Progenitor cell of endocrine pancreas (in vitro differentiated cells): ENCODE measurements at regions not wholly inside any gene's neighbourhood (a gene's known extent, or its start where the extent isn't known, plus 50 kb on each side); places are given as distances from the start of the nearest gene placed in this dataset.

ENCODE experiments used
- DNase-seq: peaks from one replicate; pipeline ENCODE4 v3.0.0; 2021; ENCODE audit warnings: low spot score; ENCODE audit not compliant: unreplicated experiment
- H3K27ac Mint-ChIP-seq: 2 replicates; pipeline ENCODE4 v1.8.0; 2021; ENCODE audit warnings: mild to moderate bottlenecking, moderate library complexity, mixed read lengths
- H3K27me3 Mint-ChIP-seq: 2 replicates; pipeline ENCODE4 v1.8.0; 2021; ENCODE audit warnings: mixed read lengths
- H3K36me3 Mint-ChIP-seq: 2 replicates; pipeline ENCODE4 v1.8.0; 2022; ENCODE audit warnings: mixed read lengths; ENCODE audit not compliant: insufficient read depth
- H3K4me1 Mint-ChIP-seq: 2 replicates; pipeline ENCODE4 v1.8.0; 2021; ENCODE audit warnings: low read depth, mixed read lengths
- H3K4me3 Mint-ChIP-seq: 2 replicates; pipeline ENCODE4 v1.8.0; 2021; ENCODE audit warnings: low read depth, mild to moderate bottlenecking, moderate library complexity, mixed read lengths
- H3K9me3 Mint-ChIP-seq: 2 replicates; pipeline ENCODE4 v1.8.0; 2021; ENCODE audit warnings: low read depth, mixed read lengths
- TF ChIP-seq, protein P1 (sequence below): fragments of 200-600 bp; sonication (generic); IDR thresholded peaks from one replicate; pipeline ENCODE4 v1.5.0; 2021; ENCODE audit warnings: antibody characterized with exemption, mild to moderate bottlenecking; ENCODE audit not compliant: unreplicated experiment

DNA sequence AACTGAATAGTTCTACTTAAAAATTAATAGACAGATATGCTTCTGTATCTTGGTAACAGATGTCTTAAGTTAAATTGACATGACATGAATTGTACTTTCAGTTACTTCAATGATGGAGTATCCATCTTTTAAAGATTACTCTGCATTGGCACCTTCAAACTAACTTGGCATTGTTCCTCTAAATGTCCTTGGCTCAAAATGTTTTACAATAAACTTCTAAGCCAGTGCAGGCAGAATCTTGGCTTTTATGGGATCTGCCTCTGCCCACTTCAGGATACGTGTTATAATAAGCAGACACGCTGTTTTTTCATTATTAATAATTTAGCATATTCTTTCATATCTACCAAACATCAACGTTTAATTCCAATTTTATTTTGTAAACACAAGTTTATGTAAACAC lies 873.4 kb upstream of the ADAMTS5 start:
- Mint-ChIP-seq H3K4me3 (no peak overlapping the region), H3K27me3 (no peaks in the 10 kb centered on the region), H3K27ac (no peak overlapping the region), H3K36me3 (no peaks in the 10 kb centered on the region), H3K4me1 (no peaks in the 10 kb centered on the region), H3K9me3 (no peaks in the 10 kb centered on the region)
- TF ChIP-seq, protein P1, sequence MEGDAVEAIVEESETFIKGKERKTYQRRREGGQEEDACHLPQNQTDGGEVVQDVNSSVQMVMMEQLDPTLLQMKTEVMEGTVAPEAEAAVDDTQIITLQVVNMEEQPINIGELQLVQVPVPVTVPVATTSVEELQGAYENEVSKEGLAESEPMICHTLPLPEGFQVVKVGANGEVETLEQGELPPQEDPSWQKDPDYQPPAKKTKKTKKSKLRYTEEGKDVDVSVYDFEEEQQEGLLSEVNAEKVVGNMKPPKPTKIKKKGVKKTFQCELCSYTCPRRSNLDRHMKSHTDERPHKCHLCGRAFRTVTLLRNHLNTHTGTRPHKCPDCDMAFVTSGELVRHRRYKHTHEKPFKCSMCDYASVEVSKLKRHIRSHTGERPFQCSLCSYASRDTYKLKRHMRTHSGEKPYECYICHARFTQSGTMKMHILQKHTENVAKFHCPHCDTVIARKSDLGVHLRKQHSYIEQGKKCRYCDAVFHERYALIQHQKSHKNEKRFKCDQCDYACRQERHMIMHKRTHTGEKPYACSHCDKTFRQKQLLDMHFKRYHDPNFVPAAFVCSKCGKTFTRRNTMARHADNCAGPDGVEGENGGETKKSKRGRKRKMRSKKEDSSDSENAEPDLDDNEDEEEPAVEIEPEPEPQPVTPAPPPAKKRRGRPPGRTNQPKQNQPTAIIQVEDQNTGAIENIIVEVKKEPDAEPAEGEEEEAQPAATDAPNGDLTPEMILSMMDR, result no peak
- no peak for DNase-seq

DNA sequence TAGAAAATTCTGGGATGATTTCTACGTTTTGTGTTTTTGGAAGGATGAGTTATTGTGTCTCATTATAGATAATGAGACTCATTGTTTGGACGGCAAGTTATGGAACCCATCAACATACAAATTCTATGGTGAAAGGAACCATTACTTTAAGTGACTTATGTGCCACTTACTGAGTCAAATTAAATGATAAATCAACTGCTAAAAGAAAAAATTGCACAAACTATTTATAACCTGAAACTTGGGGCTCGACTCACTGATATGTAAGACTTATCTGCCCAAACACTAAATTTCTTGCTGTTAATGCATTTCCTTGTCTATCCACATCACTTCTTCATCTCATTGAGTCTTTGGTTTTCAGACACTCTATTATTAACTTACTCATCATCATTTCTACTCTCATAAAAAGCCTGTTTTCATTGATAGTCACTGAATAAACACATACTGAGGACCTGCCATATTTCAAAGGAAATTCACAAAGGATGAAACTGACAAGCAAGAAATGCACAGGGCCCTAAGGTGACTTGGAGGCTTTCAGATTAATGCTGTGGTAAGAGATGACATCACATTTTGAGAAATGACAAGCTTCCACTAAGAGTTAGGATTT lies 872.7 kb upstream of the ADAMTS5 start:
- Mint-ChIP-seq H3K27ac (no peak overlapping the region), H3K9me3 (no peaks in the 10 kb centered on the region), H3K27me3 (no peaks in the 10 kb centered on the region), H3K4me3 (no peak overlapping the region), H3K4me1 (no peaks in the 10 kb centered on the region), H3K36me3 (no peaks in the 10 kb centered on the region)
- TF ChIP-seq, protein P1, result no peak
- no peak for DNase-seq

DNA sequence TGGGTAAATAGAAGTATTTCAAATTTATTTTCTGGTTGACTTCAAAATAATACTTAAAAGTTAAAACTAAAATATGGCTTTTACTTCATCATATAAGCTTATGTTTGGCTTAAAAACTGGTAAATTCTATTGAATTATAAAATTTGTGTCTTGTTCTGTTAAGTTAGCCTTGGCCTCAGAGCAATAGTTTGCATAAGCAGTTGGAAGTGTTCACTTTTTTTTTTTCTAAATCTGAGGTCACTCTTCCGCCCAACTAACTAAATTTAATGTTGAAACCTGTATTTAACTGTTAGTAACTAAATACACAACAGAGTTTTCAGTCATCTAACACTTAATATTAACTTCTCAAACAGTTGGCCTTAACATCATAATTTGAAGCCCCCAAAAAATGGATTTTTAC lies 871.7 kb upstream of the ADAMTS5 start:
- no peak for DNase-seq
- H3K36me3 Mint-ChIP-seq, result no peaks in the 10 kb centered on the region
- no peaks in the 10 kb centered on the region for H3K4me1 Mint-ChIP-seq
- H3K9me3 Mint-ChIP-seq, result no peaks in the 10 kb centered on the region
- H3K27me3 Mint-ChIP-seq, result no peaks in the 10 kb centered on the region
- H3K4me3 Mint-ChIP-seq, result no peak overlapping the region
- TF ChIP-seq, protein P1, result no peak
- no peak overlapping the region for H3K27ac Mint-ChIP-seq

DNA sequence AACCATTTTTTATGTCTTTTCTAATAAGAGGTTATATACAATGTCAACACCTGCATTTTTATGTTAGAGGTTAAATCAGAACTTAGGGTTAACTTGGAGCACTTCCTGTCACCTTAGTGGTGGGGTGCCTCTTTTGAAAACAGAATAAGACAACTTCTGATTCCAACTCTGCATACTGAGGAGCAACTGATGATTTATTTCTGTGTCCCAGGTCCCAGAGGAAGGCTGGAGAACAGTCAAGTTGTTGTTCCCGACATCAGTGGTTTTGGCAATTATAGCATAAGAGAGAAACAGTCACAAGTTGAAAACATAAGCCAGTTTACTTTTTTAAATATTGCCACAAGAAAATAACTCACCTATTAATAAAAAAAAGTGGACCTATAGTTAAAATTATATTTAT lies 871.0 kb upstream of the ADAMTS5 start:
- no peak for DNase-seq
- TF ChIP-seq, protein P1, result no peak
- no peaks in the 10 kb centered on the region for H3K36me3 Mint-ChIP-seq
- H3K9me3 Mint-ChIP-seq, result no peaks in the 10 kb centered on the region
- H3K4me1 Mint-ChIP-seq, result no peaks in the 10 kb centered on the region
- no peaks in the 10 kb centered on the region for H3K27me3 Mint-ChIP-seq
- no peak overlapping the region for H3K27ac Mint-ChIP-seq
- H3K4me3 Mint-ChIP-seq, result no peak overlapping the region

DNA sequence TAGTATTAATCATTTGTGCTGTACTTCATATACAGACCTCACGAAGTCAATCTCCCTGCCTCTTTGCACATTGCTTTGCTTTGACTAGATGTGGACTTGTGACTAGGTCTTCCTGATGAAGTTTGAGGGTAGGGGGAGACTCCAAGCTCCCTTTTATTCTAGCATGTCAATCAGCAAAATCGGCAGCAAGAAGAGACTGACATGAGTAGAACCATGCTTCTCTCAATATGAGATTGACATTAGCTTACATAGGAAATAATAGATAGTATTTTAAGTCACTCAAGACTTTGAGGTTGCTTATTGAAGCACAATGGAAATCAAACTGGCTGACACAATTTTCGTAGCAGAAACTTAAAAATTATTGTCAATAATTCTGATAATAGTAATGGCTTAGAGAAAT lies 866.4 kb upstream of the ADAMTS5 start:
- Mint-ChIP-seq H3K9me3 (peaks cover 3% of the 10 kb centered on the region), H3K4me1 (no peaks in the 10 kb centered on the region), H3K4me3 (no peak overlapping the region), H3K36me3 (no peaks in the 10 kb centered on the region), H3K27me3 (no peaks in the 10 kb centered on the region), H3K27ac (no peak overlapping the region)
- TF ChIP-seq, protein P1, result no peak
- no peak for DNase-seq
